ENCODE measurements at regions not wholly inside any gene's neighbourhood (a gene's known extent, or its start where the extent isn't known, plus 50 kb on each side); places are given as distances from the start of the nearest gene placed in this dataset.
"Not testable (repeated sequence)": the region's sequence is repeated elsewhere in the genome, so short reads cannot be mapped to it uniquely, and the experiment has no call there.

- DNase-seq (ENCODE audit: low spot score) = no peak
These were observed 137.2 kb downstream of the SLC24A2 start for GRCh38 chr9:19651681-19652080.

GRCh38 chr9:19650312-19650711 is 138.5 kb downstream of the SLC24A2 start:
- no peak for DNase-seq (ENCODE audit: low spot score)

GRCh38 chr9:19649336-19650041 is 139.3 kb downstream of the SLC24A2 start:
- no peak for DNase-seq (ENCODE audit: low spot score)

- DNase-seq (ENCODE audit: low spot score) = no peak
These were observed 140.2 kb downstream of the SLC24A2 start for GRCh38 chr9:19648672-19649071.

- no peak for DNase-seq (ENCODE audit: low spot score)
These were observed 145.0 kb downstream of the SLC24A2 start for GRCh38 chr9:19643875-19644274.

GRCh38 chr9:19642256-19642655 is 146.6 kb downstream of the SLC24A2 start:
- peak; percentile 40 for DNase-seq (ENCODE audit: low spot score)

- DNase-seq (ENCODE audit: low spot score) = peak; percentile 28
These were observed 147.8 kb downstream of the SLC24A2 start for GRCh38 chr9:19641046-19641445.

GRCh38 chr9:19640014-19640413 is 148.8 kb downstream of the SLC24A2 start:
- no peak for DNase-seq (ENCODE audit: low spot score)

GRCh38 chr9:19637084-19637483 is 151.8 kb downstream of the SLC24A2 start:
- DNase-seq (ENCODE audit: low spot score) = no peak

- no peak for DNase-seq (ENCODE audit: low spot score)
These were observed 154.0 kb downstream of the SLC24A2 start for GRCh38 chr9:19634881-19635280.

GRCh38 chr9:19631181-19631580 is 157.7 kb downstream of the SLC24A2 start:
- DNase-seq (ENCODE audit: low spot score) = no peak

GRCh38 chr9:19630760-19631159 is 158.1 kb downstream of the SLC24A2 start:
- DNase-seq (ENCODE audit: low spot score) = no peak

GRCh38 chr9:19629488-19629887 is 159.3 kb downstream of the SLC24A2 start:
- no peak for DNase-seq (ENCODE audit: low spot score)

- DNase-seq (ENCODE audit: low spot score) = not testable (repeated sequence)
These were observed 163.4 kb downstream of the SLC24A2 start for GRCh38 chr9:19625426-19625825.

- DNase-seq (ENCODE audit: low spot score) = no peak
These were observed 164.3 kb downstream of the SLC24A2 start for GRCh38 chr9:19624519-19624918.

- DNase-seq (ENCODE audit: low spot score) = no peak
These were observed 164.9 kb downstream of the SLC24A2 start for GRCh38 chr9:19623941-19624340.

- DNase-seq (ENCODE audit: low spot score) = no peak
These were observed 168.5 kb downstream of the SLC24A2 start for GRCh38 chr9:19620326-19620725.

GRCh38 chr9:19619221-19619620 is 169.6 kb downstream of the SLC24A2 start:
- DNase-seq (ENCODE audit: low spot score) = no peak

GRCh38 chr9:19618816-19619215 is 170.0 kb downstream of the SLC24A2 start:
- no peak for DNase-seq (ENCODE audit: low spot score)

GRCh38 chr9:19615036-19615624 is 173.7 kb downstream of the SLC24A2 start:
- DNase-seq (ENCODE audit: low spot score) = no peak

GRCh38 chr9:19614294-19614693 is 174.5 kb downstream of the SLC24A2 start:
- DNase-seq (ENCODE audit: low spot score) = no peak

- DNase-seq (ENCODE audit: low spot score) = no peak
These were observed 188.3 kb downstream of the SLC24A2 start for GRCh38 chr9:19600538-19600937.

- DNase-seq (ENCODE audit: low spot score) = no peak
These were observed 189.9 kb downstream of the ACER2 start for GRCh38 chr9:19598722-19599121.

- no peak for DNase-seq (ENCODE audit: low spot score)
These were observed 188.4 kb downstream of the ACER2 start for GRCh38 chr9:19597176-19597575.

Data from RKO (cell line).